ENCODE measurements at regions not wholly inside any gene's neighbourhood (a gene's known extent, or its start where the extent isn't known, plus 50 kb on each side); places are given as distances from the start of the nearest gene placed in this dataset.

DNA sequence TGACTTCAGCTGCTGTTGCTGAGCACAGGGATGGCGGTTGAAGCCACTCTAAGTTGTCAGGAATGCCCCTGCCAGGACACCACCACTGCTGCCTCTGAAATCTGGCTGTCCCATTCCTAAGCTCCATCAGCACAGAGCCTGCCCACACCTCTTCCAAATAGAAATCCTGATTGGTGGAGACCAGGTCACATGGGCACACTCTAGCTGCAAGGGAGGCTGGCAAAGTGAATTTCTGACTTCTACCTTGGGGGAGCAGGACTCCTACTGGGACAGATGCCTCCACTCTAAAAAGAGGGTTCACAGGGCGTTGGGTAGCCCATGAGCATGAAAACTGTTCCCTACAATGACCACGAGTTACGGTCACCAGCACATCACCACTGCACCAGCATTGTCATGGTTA, 83.8 kb upstream of the TARDBP start:
- H2AFZ ChIP-seq (ENCODE audit: low read depth, low read length) = no peak overlapping the region
- no peak overlapping the region for H3K27ac ChIP-seq (ENCODE audit: low read length, poor library complexity, severe bottlenecking)
- H3K4ac ChIP-seq (ENCODE audit: low read depth in 1 of 2, low read length in 2 of 2) = no peak overlapping the region
- DNase-seq = no peak
- no peak overlapping the region for H2BK12ac ChIP-seq (ENCODE audit: low read length in 2 of 2)
- H3K4me2 ChIP-seq (ENCODE audit: low read length, poor library complexity, severe bottlenecking) = no peak overlapping the region
- no peak overlapping the region for H4K8ac ChIP-seq (ENCODE audit: low read length)
- H2AK5ac ChIP-seq (ENCODE audit: low read length, severe bottlenecking) = no peak overlapping the region
- no peak overlapping the region for H3K9ac ChIP-seq (ENCODE audit: low read length)
- no peaks in the 10 kb centered on the region for H3K4me1 ChIP-seq (ENCODE audit: control insufficient read depth, insufficient read depth, low read depth, low read length)
- H3K4me3 ChIP-seq (ENCODE audit: insufficient read depth in 1 of 2, low read depth in 1 of 2, low read length in 2 of 2) = no peak overlapping the region
- no peaks in the 10 kb centered on the region for H3K36me3 ChIP-seq (ENCODE audit: control insufficient read depth in 1 of 2, insufficient read depth in 2 of 2, low read depth in 1 of 2, low read length in 2 of 2)
- no peak overlapping the region for H3K14ac ChIP-seq (ENCODE audit: low read length in 2 of 2)
- peaks cover 4 to 17% of the 10 kb centered on the region in 2 experiments for H3K27me3 ChIP-seq (ENCODE audit: control insufficient read depth in 1 of 2, insufficient read depth in 1 of 2, low read length in 2 of 2)
- no peak overlapping the region for H2BK120ac ChIP-seq (ENCODE audit: low read depth, low read length)
- H2BK15ac ChIP-seq (ENCODE audit: low read depth, poor library complexity, severe bottlenecking) = no peak overlapping the region
- peaks cover 18% of the 10 kb centered on the region for H3K9me3 ChIP-seq (ENCODE audit: control insufficient read depth, low read length)
- H3K23ac ChIP-seq (ENCODE audit: low read length in 2 of 2) = no peak overlapping the region
- H2BK5ac ChIP-seq (ENCODE audit: low read depth, low read length, poor library complexity, severe bottlenecking) = no peak overlapping the region
- WGBS = 78% methylated on average over 4 of the region's 4 CpGs
- H3K18ac ChIP-seq (ENCODE audit: low read depth in 1 of 2, low read length in 2 of 2) = no peak overlapping the region
- no peaks in the 10 kb centered on the region for H3K79me1 ChIP-seq (replicated peaks; ENCODE audit: low read length, poor library complexity, severe bottlenecking)
- no peak overlapping the region for H4K91ac ChIP-seq (ENCODE audit: low read length)

DNA sequence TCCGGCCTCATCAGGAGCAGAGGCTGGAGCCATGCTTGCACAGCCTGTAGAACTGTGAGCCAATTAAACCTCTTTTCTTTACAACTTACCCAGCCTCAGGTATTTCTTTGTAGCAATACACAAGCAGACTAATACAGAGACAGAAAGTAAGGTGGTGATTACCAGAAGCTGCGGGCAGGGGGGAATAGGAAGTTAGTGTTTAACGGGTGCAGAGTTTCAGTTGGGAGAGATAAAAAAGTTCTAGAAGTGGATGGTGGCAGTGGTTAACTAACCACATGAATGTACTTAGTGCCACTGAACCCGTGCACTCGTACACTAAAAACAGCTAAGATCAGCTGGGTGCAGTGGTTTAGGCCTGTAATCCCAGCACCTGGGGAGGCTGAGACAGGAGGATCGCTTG, 80.4 kb upstream of the TARDBP start:
- Histone ChIP-seq H3K4me1 (ENCODE audit: control insufficient read depth, insufficient read depth, low read depth, low read length) (peaks cover 2% of the 10 kb centered on the region), H3K4ac (ENCODE audit: low read depth in 1 of 2, low read length in 2 of 2) (no peak overlapping the region), H2AK5ac (ENCODE audit: low read length, severe bottlenecking) (no peak overlapping the region), H3K27ac (ENCODE audit: low read length, poor library complexity, severe bottlenecking) (no peak overlapping the region), H3K18ac (ENCODE audit: low read depth in 1 of 2, low read length in 2 of 2) (no peak overlapping the region), H2BK5ac (ENCODE audit: low read depth, low read length, poor library complexity, severe bottlenecking) (no peak overlapping the region), H2BK120ac (ENCODE audit: low read depth, low read length) (no peak overlapping the region), H3K9ac (ENCODE audit: low read length) (no peak overlapping the region), H2AFZ (ENCODE audit: low read depth, low read length) (no peak overlapping the region), H3K79me1 (replicated peaks; ENCODE audit: low read length, poor library complexity, severe bottlenecking) (no peaks in the 10 kb centered on the region), H2BK12ac (ENCODE audit: low read length in 2 of 2) (no peak overlapping the region), H3K14ac (ENCODE audit: low read length in 2 of 2) (no peak overlapping the region), H3K9me3 (ENCODE audit: control insufficient read depth, low read length) (peaks cover 12% of the 10 kb centered on the region), H3K23ac (ENCODE audit: low read length in 2 of 2) (no peak overlapping the region), H3K4me3 (ENCODE audit: insufficient read depth in 1 of 2, low read depth in 1 of 2, low read length in 2 of 2) (no peak overlapping the region), H4K91ac (ENCODE audit: low read length) (no peak overlapping the region), H3K27me3 (ENCODE audit: control insufficient read depth in 1 of 2, insufficient read depth in 1 of 2, low read length in 2 of 2) (peaks cover 13 to 31% of the 10 kb centered on the region in 2 experiments), H3K4me2 (ENCODE audit: low read length, poor library complexity, severe bottlenecking) (no peak overlapping the region), H3K36me3 (ENCODE audit: control insufficient read depth in 1 of 2, insufficient read depth in 2 of 2, low read depth in 1 of 2, low read length in 2 of 2) (no peaks in the 10 kb centered on the region), H4K8ac (ENCODE audit: low read length) (no peak overlapping the region), H2BK15ac (ENCODE audit: low read depth, poor library complexity, severe bottlenecking) (no peak overlapping the region)
- DNase-seq = no peak
- WGBS = 86% methylated on average over 5 of the region's 6 CpGs

DNA sequence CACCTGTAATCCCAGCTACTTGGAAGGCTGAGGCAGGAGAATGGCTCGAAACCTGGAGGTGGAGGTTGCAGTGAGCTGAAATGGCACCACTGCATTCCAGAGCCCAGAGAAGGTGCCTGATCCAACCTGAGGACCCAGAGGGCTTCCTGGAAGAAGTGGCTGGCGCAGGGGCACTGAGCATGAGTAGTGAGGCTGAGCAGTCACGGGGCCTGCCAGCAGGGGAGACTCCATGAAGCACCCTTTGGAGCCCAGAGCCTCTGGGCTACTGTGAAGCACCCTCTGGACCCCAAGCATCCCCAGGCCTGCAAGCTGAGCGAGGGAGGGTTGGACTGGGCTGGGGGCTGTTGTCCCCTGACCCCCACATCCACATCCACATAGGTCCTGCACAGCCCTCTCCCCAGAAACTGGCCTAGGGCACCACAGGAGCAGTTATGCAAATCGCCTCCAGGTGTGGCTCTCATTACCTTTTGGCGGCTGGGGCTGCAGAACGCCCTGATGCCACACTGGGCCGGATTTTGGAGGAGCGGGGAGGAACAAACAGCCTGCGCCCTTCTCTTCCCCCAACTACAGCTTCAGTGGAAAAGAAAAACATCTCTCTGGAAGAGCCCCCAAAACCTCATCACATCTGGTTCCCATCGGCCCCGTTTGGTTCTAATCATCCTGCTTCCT, 78.2 kb upstream of the TARDBP start:
- H3K23ac ChIP-seq (ENCODE audit: low read length in 2 of 2) = no peak overlapping the region
- no peaks in the 10 kb centered on the region for H3K79me1 ChIP-seq (replicated peaks; ENCODE audit: low read length, poor library complexity, severe bottlenecking)
- 71% methylated on average over 12 of the region's 12 CpGs for WGBS
- no peak overlapping the region for H3K9ac ChIP-seq (ENCODE audit: low read length)
- no peak overlapping the region for H2BK15ac ChIP-seq (ENCODE audit: low read depth, poor library complexity, severe bottlenecking)
- H3K27ac ChIP-seq (ENCODE audit: low read length, poor library complexity, severe bottlenecking) = no peak overlapping the region
- no peak overlapping the region for H2BK12ac ChIP-seq (ENCODE audit: low read length in 2 of 2)
- H3K14ac ChIP-seq (ENCODE audit: low read length in 2 of 2) = no peak overlapping the region
- H3K4me1 ChIP-seq (ENCODE audit: control insufficient read depth, insufficient read depth, low read depth, low read length) = peaks cover 2% of the 10 kb centered on the region
- H3K4ac ChIP-seq (ENCODE audit: low read depth in 1 of 2, low read length in 2 of 2) = no peak overlapping the region
- H2AK5ac ChIP-seq (ENCODE audit: low read length, severe bottlenecking) = no peak overlapping the region
- no peak overlapping the region for H4K91ac ChIP-seq (ENCODE audit: low read length)
- H3K9me3 ChIP-seq (ENCODE audit: control insufficient read depth, low read length) = peaks cover 1% of the 10 kb centered on the region
- no peak overlapping the region for H2AFZ ChIP-seq (ENCODE audit: low read depth, low read length)
- DNase-seq = no peak
- H4K8ac ChIP-seq (ENCODE audit: low read length) = no peak overlapping the region
- no peak overlapping the region for H3K18ac ChIP-seq (ENCODE audit: low read depth in 1 of 2, low read length in 2 of 2)
- no peak overlapping the region for H3K4me2 ChIP-seq (ENCODE audit: low read length, poor library complexity, severe bottlenecking)
- H2BK120ac ChIP-seq (ENCODE audit: low read depth, low read length) = no peak overlapping the region
- peaks cover 18 to 48% of the 10 kb centered on the region in 2 experiments for H3K27me3 ChIP-seq (ENCODE audit: control insufficient read depth in 1 of 2, insufficient read depth in 1 of 2, low read length in 2 of 2)
- no peaks in the 10 kb centered on the region for H3K36me3 ChIP-seq (ENCODE audit: control insufficient read depth in 1 of 2, insufficient read depth in 2 of 2, low read depth in 1 of 2, low read length in 2 of 2)
- H2BK5ac ChIP-seq (ENCODE audit: low read depth, low read length, poor library complexity, severe bottlenecking) = no peak overlapping the region
- H3K4me3 ChIP-seq (ENCODE audit: insufficient read depth in 1 of 2, low read depth in 1 of 2, low read length in 2 of 2) = no peak overlapping the region

DNA sequence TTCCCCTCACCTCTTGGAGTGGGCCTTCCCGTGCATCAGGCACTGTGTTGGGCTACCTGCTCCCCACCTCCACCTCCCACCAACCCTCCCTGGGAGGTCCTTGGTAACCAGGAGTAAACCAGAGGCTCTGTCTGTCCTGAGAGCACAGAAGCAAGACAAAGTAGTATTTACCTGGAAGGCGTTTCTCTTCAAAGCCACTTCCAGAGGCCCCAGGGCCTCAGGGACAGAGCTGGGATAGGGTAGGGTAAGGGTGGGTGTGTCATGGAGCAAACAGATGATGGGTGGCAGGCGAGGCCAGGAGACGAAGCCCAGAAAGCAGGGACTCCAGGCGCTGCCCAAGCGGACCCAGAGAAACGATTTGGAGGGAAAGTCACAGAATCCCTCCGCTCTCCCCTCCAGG, 77.2 kb upstream of the TARDBP start:
- no peak overlapping the region for H3K18ac ChIP-seq (ENCODE audit: low read depth in 1 of 2, low read length in 2 of 2)
- H3K4ac ChIP-seq (ENCODE audit: low read depth in 1 of 2, low read length in 2 of 2) = no peak overlapping the region
- H4K91ac ChIP-seq (ENCODE audit: low read length) = no peak overlapping the region
- no peak overlapping the region for H3K14ac ChIP-seq (ENCODE audit: low read length in 2 of 2)
- no peak overlapping the region for H2BK120ac ChIP-seq (ENCODE audit: low read depth, low read length)
- no peak overlapping the region for H4K8ac ChIP-seq (ENCODE audit: low read length)
- no peak overlapping the region for H3K4me2 ChIP-seq (ENCODE audit: low read length, poor library complexity, severe bottlenecking)
- DNase-seq = no peak
- no peak overlapping the region for H3K9ac ChIP-seq (ENCODE audit: low read length)
- H3K23ac ChIP-seq (ENCODE audit: low read length in 2 of 2) = no peak overlapping the region
- H2BK12ac ChIP-seq (ENCODE audit: low read length in 2 of 2) = no peak overlapping the region
- H3K79me1 ChIP-seq (replicated peaks; ENCODE audit: low read length, poor library complexity, severe bottlenecking) = no peaks in the 10 kb centered on the region
- peaks cover 2% of the 10 kb centered on the region for H3K4me1 ChIP-seq (ENCODE audit: control insufficient read depth, insufficient read depth, low read depth, low read length)
- 64% methylated on average over 8 of the region's 8 CpGs for WGBS
- no peak overlapping the region for H3K27ac ChIP-seq (ENCODE audit: low read length, poor library complexity, severe bottlenecking)
- H3K9me3 ChIP-seq (ENCODE audit: control insufficient read depth, low read length) = no peaks in the 10 kb centered on the region
- no peak overlapping the region for H2AFZ ChIP-seq (ENCODE audit: low read depth, low read length)
- H2BK15ac ChIP-seq (ENCODE audit: low read depth, poor library complexity, severe bottlenecking) = no peak overlapping the region
- peaks cover 18 to 58% of the 10 kb centered on the region in 2 experiments for H3K27me3 ChIP-seq (ENCODE audit: control insufficient read depth in 1 of 2, insufficient read depth in 1 of 2, low read length in 2 of 2)
- H3K36me3 ChIP-seq (ENCODE audit: control insufficient read depth in 1 of 2, insufficient read depth in 2 of 2, low read depth in 1 of 2, low read length in 2 of 2) = no peaks in the 10 kb centered on the region
- no peak overlapping the region for H2BK5ac ChIP-seq (ENCODE audit: low read depth, low read length, poor library complexity, severe bottlenecking)
- H3K4me3 ChIP-seq (ENCODE audit: insufficient read depth in 1 of 2, low read depth in 1 of 2, low read length in 2 of 2) = no peak overlapping the region
- no peak overlapping the region for H2AK5ac ChIP-seq (ENCODE audit: low read length, severe bottlenecking)
